Naive B cell (primary cell): ENCODE measurements at regions not wholly inside any gene's neighbourhood (a gene's known extent, or its start where the extent isn't known, plus 50 kb on each side); places are given as distances from the start of the nearest gene placed in this dataset.
A peak's percentile ranks its signal among the peaks of the same experiment; 100 is the strongest.

ENCODE experiments used
- ATAC-seq, 2 donors: fragments of 150-1000 bp; cut with Tn5 transposase; 2 replicates each; pipeline ENCODE4 v1.10.0; 2021; ENCODE audit warnings: low read depth in 2 of 2, mild to moderate bottlenecking in 2 of 2, moderate library complexity in 2 of 2
- DNase-seq: peaks from one replicate; pipeline ENCODE4 v3.0.0; 2022
- H3K27ac Mint-ChIP-seq, 6 donors: one replicate each; pipeline ENCODE4 v1.8.0; 2020 to 2022; ENCODE audit warnings: mild to moderate bottlenecking in 6 of 6, mixed read lengths in 6 of 6, moderate library complexity in 5 of 6, inconsistent platforms in 2 of 6
- H3K27me3 Mint-ChIP-seq, 3 donors: one replicate each; pipeline ENCODE4 v1.8.0; 2021 to 2022; ENCODE audit warnings: mixed read lengths in 3 of 3, mild to moderate bottlenecking in 1 of 3
- H3K36me3 Mint-ChIP-seq, 2 donors: one replicate each; pipeline ENCODE4 v1.8.0; 2020 to 2022; ENCODE audit warnings: mixed read lengths in 2 of 2, inconsistent platforms in 1 of 2, mild to moderate bottlenecking in 1 of 2
- H3K4me1 Mint-ChIP-seq, 3 donors: one replicate each; pipeline ENCODE4 v1.8.0; 2020 to 2022; ENCODE audit warnings: mixed read lengths in 3 of 3, inconsistent platforms in 1 of 3, mild to moderate bottlenecking in 1 of 3, moderate library complexity in 1 of 3
- H3K4me3 Mint-ChIP-seq, 8 donors: one replicate each; pipeline ENCODE4 v1.8.0; 2020 to 2022; ENCODE audit warnings: mild to moderate bottlenecking in 8 of 8, mixed read lengths in 8 of 8, moderate library complexity in 8 of 8, inconsistent platforms in 2 of 8
- H3K9me3 Mint-ChIP-seq, 7 donors: one replicate each; pipeline ENCODE4 v1.8.0; 2020 to 2022; ENCODE audit warnings: mixed read lengths in 7 of 7, mild to moderate bottlenecking in 5 of 7, inconsistent platforms in 2 of 7, moderate library complexity in 1 of 7

DNA sequence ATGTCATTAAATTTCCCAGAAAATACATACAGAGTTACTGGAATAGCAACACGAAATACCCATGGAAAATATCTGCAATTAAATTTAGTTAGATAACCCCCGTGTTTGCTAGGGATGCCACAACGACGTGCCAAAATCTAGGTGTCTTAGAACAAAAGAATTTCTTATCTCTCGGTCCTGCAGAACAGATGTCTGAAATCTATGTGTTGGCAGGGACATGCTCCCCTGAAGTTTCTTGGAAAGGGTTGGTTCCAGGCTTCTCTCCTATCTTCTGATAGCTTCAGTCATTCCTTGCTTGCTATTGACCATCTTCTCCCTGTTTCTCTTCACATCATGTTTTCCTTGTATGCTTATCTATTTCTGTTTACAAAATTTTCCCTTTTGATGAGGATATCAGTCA lies 1067.0 kb downstream of the CDH18 start:
- H3K4me3 Mint-ChIP-seq, result no peak overlapping the region
- no peaks in the 10 kb centered on the region for H3K4me1 Mint-ChIP-seq
- no peaks in the 10 kb centered on the region for H3K36me3 Mint-ChIP-seq
- peaks cover 0 to 9% (median 4%) of the 10 kb centered on the region in 7 donors for H3K9me3 Mint-ChIP-seq
- no peak overlapping the region for H3K27ac Mint-ChIP-seq
- no peak for DNase-seq
- no peak for ATAC-seq
- H3K27me3 Mint-ChIP-seq, result no peaks in the 10 kb centered on the region

DNA sequence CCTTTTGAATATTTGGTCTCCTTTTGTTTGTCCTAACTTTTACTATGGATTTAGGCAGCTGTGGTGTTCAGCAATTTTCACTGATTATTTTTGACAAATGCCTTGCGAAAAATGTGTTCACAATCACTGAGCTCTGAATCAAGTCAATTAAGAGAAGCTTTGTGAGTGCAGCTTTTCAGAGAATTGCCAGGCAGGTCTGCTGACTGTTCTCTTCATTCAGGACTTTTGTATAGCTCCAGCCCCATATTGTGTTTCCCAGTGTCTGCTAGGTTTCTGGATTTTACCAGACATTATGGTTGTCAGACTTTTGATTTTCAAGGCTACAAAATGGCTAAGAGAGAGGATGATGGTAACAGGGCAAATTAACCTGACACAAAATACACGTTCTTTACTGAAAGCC lies 1055.9 kb downstream of the CDH18 start:
- H3K4me1 Mint-ChIP-seq, result no peaks in the 10 kb centered on the region
- H3K9me3 Mint-ChIP-seq, result peaks cover 0 to 1% (median 0%) of the 10 kb centered on the region in 7 donors
- H3K27ac Mint-ChIP-seq, result no peak overlapping the region
- DNase-seq (no peak), ATAC-seq (no peak)
- no peaks in the 10 kb centered on the region for H3K27me3 Mint-ChIP-seq
- H3K4me3 Mint-ChIP-seq, result no peak overlapping the region
- H3K36me3 Mint-ChIP-seq, result no peaks in the 10 kb centered on the region

DNA sequence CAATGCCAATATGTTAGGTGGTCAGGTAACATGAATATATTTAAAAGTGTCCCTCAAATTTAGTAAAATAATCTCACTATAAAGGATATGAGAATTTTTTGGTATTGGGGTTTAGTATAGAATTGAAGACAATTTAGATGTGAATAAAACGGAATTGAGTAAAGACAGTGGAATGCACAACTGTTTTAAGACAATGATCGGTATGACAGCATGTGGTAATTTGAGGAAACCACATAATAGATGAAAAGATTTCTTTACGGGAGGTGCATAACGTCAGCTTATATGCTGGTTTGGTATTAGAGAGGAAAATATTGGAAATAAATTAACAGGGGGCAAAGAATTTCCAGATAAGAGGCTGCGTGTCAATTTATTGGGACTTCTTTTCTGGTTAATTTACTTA lies 1043.2 kb downstream of the CDH18 start:
- Mint-ChIP-seq H3K4me3 (no peak overlapping the region), H3K9me3 (peaks cover 0 to 5% (median 3%) of the 10 kb centered on the region in 7 donors), H3K27ac (no peak overlapping the region), H3K36me3 (no peaks in the 10 kb centered on the region), H3K27me3 (no peaks in the 10 kb centered on the region), H3K4me1 (no peaks in the 10 kb centered on the region)
- no peak for DNase-seq
- no peak for ATAC-seq

DNA sequence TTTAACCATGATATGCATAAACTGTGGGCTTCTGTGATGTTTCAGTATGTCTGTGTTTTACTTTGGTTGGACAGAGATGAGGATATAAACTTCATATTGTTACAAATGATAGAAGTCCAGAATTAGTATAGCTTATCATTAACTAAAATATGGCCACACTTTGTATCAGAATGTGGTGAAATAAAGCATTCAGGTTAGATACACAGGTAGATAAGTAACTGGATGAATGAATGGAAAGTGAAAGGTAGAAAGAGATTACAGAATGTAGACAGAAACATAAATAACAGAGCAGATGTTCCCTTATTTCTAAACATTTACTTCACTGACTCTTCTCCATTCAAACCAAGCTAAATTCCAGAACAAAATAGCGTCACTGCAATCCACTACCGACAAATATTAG lies 1033.8 kb downstream of the CDH18 start:
- Mint-ChIP-seq H3K27ac (no peak overlapping the region), H3K9me3 (peaks cover 0 to 5% (median 0%) of the 10 kb centered on the region in 7 donors), H3K27me3 (no peaks in the 10 kb centered on the region), H3K36me3 (no peaks in the 10 kb centered on the region), H3K4me1 (no peaks in the 10 kb centered on the region), H3K4me3 (no peak overlapping the region)
- no peak for DNase-seq
- ATAC-seq, result no peak

DNA sequence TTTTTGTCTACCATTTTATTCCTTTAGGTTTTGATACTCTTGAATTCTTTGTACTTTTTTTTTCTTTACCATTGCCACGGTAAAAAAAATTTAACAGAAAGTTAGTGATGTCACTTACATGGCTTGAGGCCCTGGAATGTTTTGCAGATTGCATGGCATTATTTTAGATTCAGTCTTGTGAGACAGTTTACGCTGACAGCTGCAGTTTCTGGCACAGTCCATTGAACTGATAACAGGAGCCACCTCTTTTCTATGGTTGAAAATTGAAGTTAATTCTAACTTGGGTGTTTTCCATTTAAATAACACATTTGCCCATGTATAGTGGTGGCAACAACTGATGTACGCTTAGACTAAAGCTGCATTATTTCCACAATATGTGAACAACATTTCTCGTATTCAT lies 1028.5 kb downstream of the CDH18 start:
- Mint-ChIP-seq H3K9me3 (peaks cover 0 to 3% (median 0%) of the 10 kb centered on the region in 7 donors), H3K27me3 (no peaks in the 10 kb centered on the region), H3K36me3 (no peaks in the 10 kb centered on the region), H3K27ac (no peak overlapping the region), H3K4me1 (no peaks in the 10 kb centered on the region), H3K4me3 (no peak overlapping the region)
- DNase-seq, result no peak
- ATAC-seq, result no peak

DNA sequence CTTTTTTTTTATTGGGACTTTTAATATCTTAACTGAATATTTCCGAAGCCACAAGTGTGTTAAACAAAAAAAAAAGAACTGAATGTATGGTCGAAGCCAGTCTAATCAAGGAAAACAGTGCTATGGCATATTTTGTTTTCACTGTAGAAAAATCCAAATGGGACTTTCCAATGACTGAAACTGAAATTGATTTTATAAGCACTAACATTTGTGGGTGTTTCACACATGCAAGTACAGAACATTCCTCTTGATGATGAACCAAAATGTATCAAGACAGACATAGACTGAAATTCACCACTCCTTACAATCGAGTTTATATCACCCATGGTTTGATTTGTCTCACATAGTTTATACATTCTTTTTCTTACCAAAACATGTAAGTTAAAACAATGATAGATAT lies 1026.8 kb downstream of the CDH18 start:
- DNase-seq (no peak), ATAC-seq (no peak)
- Mint-ChIP-seq H3K27me3 (no peaks in the 10 kb centered on the region), H3K4me3 (no peak overlapping the region), H3K4me1 (no peaks in the 10 kb centered on the region), H3K27ac (no peak overlapping the region), H3K36me3 (no peaks in the 10 kb centered on the region), H3K9me3 (peaks cover 0 to 6% (median 0%) of the 10 kb centered on the region in 7 donors)

DNA sequence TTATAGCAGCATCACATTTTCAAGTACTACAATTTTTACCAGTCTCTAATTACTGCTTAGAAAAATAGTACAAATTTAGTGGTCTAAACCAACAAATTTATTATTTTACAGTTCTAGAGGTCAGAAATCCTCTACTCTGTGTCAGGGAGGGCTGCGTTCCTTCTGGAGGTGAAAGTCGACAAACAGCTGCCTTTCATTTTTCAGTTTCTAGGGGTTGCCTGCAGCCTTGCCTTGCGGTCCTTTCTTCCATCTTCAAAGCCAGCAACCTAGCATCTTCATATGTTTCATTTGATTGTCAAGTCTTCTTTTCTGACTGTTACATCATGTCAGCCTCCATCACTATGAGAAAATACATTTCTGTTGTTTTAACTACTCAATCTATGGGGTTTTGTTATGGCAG lies 1022.1 kb downstream of the CDH18 start:
- H3K27ac Mint-ChIP-seq, result no peak overlapping the region
- H3K4me1 Mint-ChIP-seq, result no peaks in the 10 kb centered on the region
- no peaks in the 10 kb centered on the region for H3K36me3 Mint-ChIP-seq
- no peak overlapping the region for H3K4me3 Mint-ChIP-seq
- DNase-seq (no peak), ATAC-seq (no peak)
- no peaks in the 10 kb centered on the region for H3K27me3 Mint-ChIP-seq
- H3K9me3 Mint-ChIP-seq, result peaks cover 0 to 5% (median 0%) of the 10 kb centered on the region in 7 donors

DNA sequence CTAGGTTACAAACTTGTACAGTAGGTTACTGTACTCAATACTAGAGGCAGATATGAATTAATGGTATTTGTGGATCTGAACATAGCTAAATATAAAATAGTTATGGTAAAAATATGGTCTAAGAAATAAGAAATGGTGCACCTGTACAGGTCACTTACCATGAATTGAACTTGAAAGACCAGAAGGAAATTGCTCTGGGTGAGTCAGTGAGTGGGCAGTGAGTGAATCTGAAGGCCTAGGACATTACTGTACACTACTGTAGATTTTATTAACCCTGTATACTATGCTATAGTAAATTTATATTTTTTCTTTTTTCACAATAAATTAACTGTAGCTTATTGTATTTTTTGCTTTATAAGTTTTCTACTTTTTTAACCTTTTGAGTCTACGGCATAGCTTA lies 1020.4 kb downstream of the CDH18 start:
- H3K27me3 Mint-ChIP-seq, result no peaks in the 10 kb centered on the region
- DNase-seq (no peak), ATAC-seq (no peak)
- H3K36me3 Mint-ChIP-seq, result no peaks in the 10 kb centered on the region
- no peak overlapping the region for H3K4me3 Mint-ChIP-seq
- H3K27ac Mint-ChIP-seq, result no peak overlapping the region
- no peaks in the 10 kb centered on the region for H3K4me1 Mint-ChIP-seq
- peaks cover 0 to 5% (median 0%) of the 10 kb centered on the region in 7 donors for H3K9me3 Mint-ChIP-seq

DNA sequence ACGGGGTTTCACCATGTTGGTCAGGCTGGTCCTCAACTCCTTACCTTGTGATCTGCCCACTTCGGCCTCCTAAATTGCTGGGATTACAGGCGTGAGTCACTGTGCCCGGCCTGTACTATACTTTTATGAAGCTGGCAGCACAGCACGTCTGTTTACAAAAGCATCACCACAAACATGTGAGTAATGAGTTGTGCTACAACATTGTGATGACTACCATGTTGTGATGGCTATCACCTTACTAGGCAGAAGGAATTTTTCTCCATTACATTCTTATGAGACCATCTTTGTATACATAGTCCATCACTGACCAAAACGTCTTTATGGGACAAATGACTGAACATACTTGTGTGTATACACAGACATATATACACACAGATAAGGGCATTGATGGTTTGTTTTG lies 1019.0 kb downstream of the CDH18 start:
- Mint-ChIP-seq H3K4me3 (peak overlapping the region in 1 of 8 donors; percentile 42), H3K4me1 (no peaks in the 10 kb centered on the region), H3K27me3 (no peaks in the 10 kb centered on the region), H3K36me3 (no peaks in the 10 kb centered on the region), H3K27ac (no peak overlapping the region), H3K9me3 (peaks cover 0 to 3% (median 0%) of the 10 kb centered on the region in 7 donors)
- no peak for ATAC-seq
- no peak for DNase-seq

DNA sequence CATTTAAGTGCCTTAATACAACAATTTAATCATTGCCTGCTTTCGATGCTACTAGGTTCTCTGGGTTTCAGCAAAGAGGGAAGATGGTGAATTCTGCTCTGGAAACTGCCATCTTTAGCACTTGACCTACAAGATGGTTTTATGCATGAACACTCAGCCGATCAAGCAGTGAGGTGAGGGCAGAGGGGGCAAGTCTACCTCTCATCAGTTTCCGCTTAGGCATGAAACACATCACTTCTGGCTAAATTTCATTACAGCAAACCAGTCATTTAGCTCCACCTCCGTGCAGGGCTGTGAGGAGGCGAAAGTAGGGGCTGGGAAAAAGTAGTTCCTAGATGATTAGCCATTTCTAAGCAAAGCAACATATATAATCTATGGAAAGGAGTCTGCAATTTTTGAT lies 1018.0 kb downstream of the CDH18 start:
- DNase-seq (no peak), ATAC-seq (no peak)
- H3K4me1 Mint-ChIP-seq, result no peaks in the 10 kb centered on the region
- H3K27ac Mint-ChIP-seq, result no peak overlapping the region
- H3K27me3 Mint-ChIP-seq, result no peaks in the 10 kb centered on the region
- H3K9me3 Mint-ChIP-seq, result peaks cover 0 to 3% (median 0%) of the 10 kb centered on the region in 7 donors
- H3K4me3 Mint-ChIP-seq, result no peak overlapping the region
- no peaks in the 10 kb centered on the region for H3K36me3 Mint-ChIP-seq

DNA sequence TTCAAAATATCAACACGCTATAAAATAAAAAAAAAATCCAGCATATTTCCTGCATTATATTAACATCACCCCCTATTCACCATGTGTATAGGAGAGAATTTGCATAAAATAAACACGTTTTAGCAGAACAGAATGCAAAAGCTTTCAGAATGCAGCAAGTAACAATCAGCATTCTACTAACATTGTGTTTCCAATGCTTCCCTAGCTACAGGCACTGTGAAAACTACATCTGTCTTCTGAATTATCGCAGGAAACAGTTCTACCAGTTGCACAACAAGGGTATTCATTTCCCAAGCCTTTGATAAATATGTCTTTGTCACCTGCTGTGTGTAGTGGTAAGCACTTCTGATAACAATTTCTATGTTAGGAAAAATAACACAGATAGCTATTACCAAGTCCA lies 1015.8 kb downstream of the CDH18 start:
- no peak overlapping the region for H3K27ac Mint-ChIP-seq
- H3K4me1 Mint-ChIP-seq, result no peaks in the 10 kb centered on the region
- no peak overlapping the region for H3K4me3 Mint-ChIP-seq
- no peaks in the 10 kb centered on the region for H3K27me3 Mint-ChIP-seq
- ATAC-seq (no peak), DNase-seq (no peak)
- no peaks in the 10 kb centered on the region for H3K36me3 Mint-ChIP-seq
- H3K9me3 Mint-ChIP-seq, result no peaks in the 10 kb centered on the region

DNA sequence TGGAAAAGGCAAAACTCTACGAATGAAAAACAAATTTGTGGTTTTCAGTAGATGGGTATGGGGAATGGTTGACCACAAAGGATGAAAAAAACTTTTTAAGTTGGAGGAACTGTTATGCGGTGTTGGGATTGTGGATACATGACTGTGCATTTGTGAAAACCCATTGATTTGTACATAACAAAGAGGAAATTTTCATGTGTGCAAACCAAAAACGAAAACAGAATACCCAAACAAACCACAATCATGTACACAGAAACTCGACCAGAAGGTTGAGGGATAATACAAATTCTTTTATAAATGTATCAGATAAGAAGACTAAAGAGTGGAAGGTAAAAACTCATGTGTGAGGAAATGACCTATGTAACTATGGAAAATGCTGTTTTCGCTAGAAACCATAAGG lies 1012.4 kb downstream of the CDH18 start:
- no peaks in the 10 kb centered on the region for H3K4me1 Mint-ChIP-seq
- H3K4me3 Mint-ChIP-seq, result no peak overlapping the region
- no peak overlapping the region for H3K27ac Mint-ChIP-seq
- H3K9me3 Mint-ChIP-seq, result no peaks in the 10 kb centered on the region
- no peak for DNase-seq
- H3K27me3 Mint-ChIP-seq, result no peaks in the 10 kb centered on the region
- H3K36me3 Mint-ChIP-seq, result no peaks in the 10 kb centered on the region
- no peak for ATAC-seq

DNA sequence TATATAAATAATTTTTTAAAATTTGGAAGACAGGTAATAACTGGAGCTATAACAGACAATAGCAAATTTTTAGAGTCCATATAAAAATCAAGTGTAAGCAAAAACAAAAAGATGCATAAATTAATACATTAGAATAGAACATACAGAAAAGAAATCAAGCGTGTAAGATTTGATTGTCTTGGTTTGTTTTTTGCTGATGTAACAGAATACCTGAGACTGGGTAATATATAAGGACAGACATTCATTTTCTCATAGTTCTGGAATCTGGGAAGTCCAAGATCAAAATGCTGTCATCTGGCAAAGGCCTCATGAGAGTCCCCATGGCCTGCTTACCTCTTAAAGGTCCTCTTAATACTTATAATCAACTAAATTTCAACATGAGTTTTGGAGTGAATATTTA lies 1010.1 kb downstream of the CDH18 start:
- Mint-ChIP-seq H3K36me3 (no peaks in the 10 kb centered on the region), H3K9me3 (peaks cover 0 to 2% (median 0%) of the 10 kb centered on the region in 7 donors)
- ATAC-seq, result no peak

DNA sequence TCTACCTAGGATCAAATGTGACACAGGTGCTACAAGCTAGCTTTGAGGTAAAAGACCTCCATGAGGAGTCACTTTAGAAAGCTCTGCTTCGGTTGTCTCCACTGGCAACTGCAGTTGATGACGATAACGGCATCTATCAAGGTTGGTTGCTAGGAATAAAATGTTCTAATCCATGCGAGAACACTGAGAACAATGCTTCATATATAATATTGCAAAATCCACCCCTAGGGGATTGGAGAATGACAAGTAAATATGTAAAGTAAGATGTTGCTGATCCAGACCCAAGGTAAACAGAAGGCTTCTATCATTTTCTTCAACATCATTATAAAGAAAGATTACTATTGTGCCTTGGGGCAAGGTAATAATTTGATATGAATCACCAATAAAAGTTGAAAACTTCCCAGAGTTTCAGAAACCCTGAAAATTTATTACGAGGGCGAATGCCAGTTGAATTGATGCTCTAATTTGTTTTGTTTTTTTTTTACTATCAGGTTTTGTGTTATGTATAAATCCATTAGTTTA lies 1003.4 kb downstream of the CDH18 start:
- no peak for ATAC-seq
- no peaks in the 10 kb centered on the region for H3K27me3 Mint-ChIP-seq
- H3K27ac Mint-ChIP-seq, result no peak overlapping the region
- H3K4me1 Mint-ChIP-seq, result no peaks in the 10 kb centered on the region
- H3K9me3 Mint-ChIP-seq, result peaks cover 0 to 6% (median 2%) of the 10 kb centered on the region in 7 donors
- DNase-seq, result no peak
- H3K4me3 Mint-ChIP-seq, result no peak overlapping the region
- H3K36me3 Mint-ChIP-seq, result no peaks in the 10 kb centered on the region

More for the DNA sequence above, 1010.1 kb downstream of the CDH18 start:
- no peak for DNase-seq
- H3K27me3 Mint-ChIP-seq, result no peaks in the 10 kb centered on the region
- H3K27ac Mint-ChIP-seq, result no peak overlapping the region
- H3K4me1 Mint-ChIP-seq, result no peaks in the 10 kb centered on the region
- no peak overlapping the region for H3K4me3 Mint-ChIP-seq

DNA sequence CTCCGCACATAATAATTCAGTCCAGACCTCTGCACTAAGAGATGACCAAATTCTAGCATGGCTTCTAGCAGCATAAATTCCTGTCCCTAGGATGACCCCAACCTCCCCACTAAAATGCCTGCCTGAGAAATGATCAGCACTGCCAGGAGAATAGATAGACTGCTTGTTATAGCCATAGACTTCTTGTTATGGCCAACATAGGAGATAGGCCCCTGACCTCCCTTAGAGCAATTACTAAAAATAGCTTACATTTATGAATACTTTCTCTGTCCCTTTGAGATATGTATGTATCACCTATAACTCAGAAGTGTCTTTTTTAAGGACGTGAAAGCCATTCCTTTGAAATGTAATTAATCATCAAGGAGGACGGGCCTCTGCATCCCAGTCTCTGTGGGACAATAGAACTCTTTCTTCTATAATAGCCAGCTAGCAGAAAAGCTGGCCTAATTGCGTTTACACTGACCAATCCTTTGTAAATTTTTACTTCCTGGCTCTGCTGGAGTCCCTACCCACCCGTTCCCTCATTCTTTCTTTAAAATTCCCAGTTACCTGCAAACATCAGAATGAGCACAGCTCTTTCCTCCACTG lies 1002.7 kb downstream of the CDH18 start:
- ATAC-seq, result no peak

More for the DNA sequence above, 1002.7 kb downstream of the CDH18 start:
- no peak overlapping the region for H3K27ac Mint-ChIP-seq
- DNase-seq, result no peak
- no peak overlapping the region for H3K4me3 Mint-ChIP-seq
- H3K27me3 Mint-ChIP-seq, result no peaks in the 10 kb centered on the region
- peaks cover 0 to 6% (median 2%) of the 10 kb centered on the region in 7 donors for H3K9me3 Mint-ChIP-seq
- no peaks in the 10 kb centered on the region for H3K4me1 Mint-ChIP-seq
- no peaks in the 10 kb centered on the region for H3K36me3 Mint-ChIP-seq
